ENCODE measurements at regions not wholly inside any gene's neighbourhood (a gene's known extent, or its start where the extent isn't known, plus 50 kb on each side); places are given as distances from the start of the nearest gene placed in this dataset.
"Not testable (repeated sequence)": the region's sequence is repeated elsewhere in the genome, so short reads cannot be mapped to it uniquely, and the experiment has no call there.

GRCh38 chr13:85608255-85608829 lies 190.9 kb downstream of the SLITRK6 start:
- DNase-seq (ENCODE audit: low spot score) = no peak

GRCh38 chr13:85603735-85604134 lies 195.5 kb downstream of the SLITRK6 start:
- peak; percentile 97 for DNase-seq (ENCODE audit: low spot score)

GRCh38 chr13:85601526-85601925 lies 197.7 kb downstream of the SLITRK6 start:
- DNase-seq (ENCODE audit: low spot score) = no peak

GRCh38 chr13:85597790-85598500 lies 201.3 kb downstream of the SLITRK6 start:
- no peak for DNase-seq (ENCODE audit: low spot score)

- no peak for DNase-seq (ENCODE audit: low spot score)
Observed at GRCh38 chr13:85592211-85592610, 207.0 kb downstream of the SLITRK6 start.

GRCh38 chr13:85590231-85590931 lies 208.8 kb downstream of the SLITRK6 start:
- no peak for DNase-seq (ENCODE audit: low spot score)

- no peak for DNase-seq (ENCODE audit: low spot score)
Observed at GRCh38 chr13:85589021-85589420, 210.2 kb downstream of the SLITRK6 start.

GRCh38 chr13:85588359-85588758 lies 210.9 kb downstream of the SLITRK6 start:
- no peak for DNase-seq (ENCODE audit: low spot score)

- DNase-seq (ENCODE audit: low spot score) = no peak
Observed at GRCh38 chr13:85586856-85587255, 212.4 kb downstream of the SLITRK6 start.

GRCh38 chr13:85586422-85586831 lies 212.8 kb downstream of the SLITRK6 start:
- no peak for DNase-seq (ENCODE audit: low spot score)

GRCh38 chr13:85582890-85583289 lies 216.3 kb downstream of the SLITRK6 start:
- no peak for DNase-seq (ENCODE audit: low spot score)

GRCh38 chr13:85575110-85575509 lies 224.1 kb downstream of the SLITRK6 start:
- peak; percentile 54 for DNase-seq (ENCODE audit: low spot score)

GRCh38 chr13:85567909-85568308 lies 231.3 kb downstream of the SLITRK6 start:
- DNase-seq (ENCODE audit: low spot score) = no peak

GRCh38 chr13:85565652-85566051 lies 233.6 kb downstream of the SLITRK6 start:
- DNase-seq (ENCODE audit: low spot score) = no peak

- DNase-seq (ENCODE audit: low spot score) = no peak
Observed at GRCh38 chr13:85564598-85564997, 234.6 kb downstream of the SLITRK6 start.

- DNase-seq (ENCODE audit: low spot score) = no peak
Observed at GRCh38 chr13:85562282-85562681, 236.9 kb downstream of the SLITRK6 start.

GRCh38 chr13:85557691-85558467 lies 241.3 kb downstream of the SLITRK6 start:
- no peak for DNase-seq (ENCODE audit: low spot score)

- no peak for DNase-seq (ENCODE audit: low spot score)
Observed at GRCh38 chr13:85551012-85551411, 248.2 kb downstream of the SLITRK6 start.

GRCh38 chr13:85549819-85550218 lies 249.4 kb downstream of the SLITRK6 start:
- DNase-seq (ENCODE audit: low spot score) = peak; percentile 80

- not testable (repeated sequence) for DNase-seq (ENCODE audit: low spot score)
Observed at GRCh38 chr13:85548845-85549244, 250.4 kb downstream of the SLITRK6 start.

GRCh38 chr13:85545771-85546170 lies 253.4 kb downstream of the SLITRK6 start:
- no peak for DNase-seq (ENCODE audit: low spot score)

GRCh38 chr13:85544756-85545155 lies 254.5 kb downstream of the SLITRK6 start:
- no peak for DNase-seq (ENCODE audit: low spot score)

Data from SK-N-DZ (cell line).